IMR-90 (cell line): ENCODE measurements at regions not wholly inside any gene's neighbourhood (a gene's known extent, or its start where the extent isn't known, plus 50 kb on each side); places are given as distances from the start of the nearest gene placed in this dataset.

Source experiments
- MAFK ChIP-seq: IDR thresholded peaks from 2 replicates; pipeline ENCODE4 v1.6.1; 2012; ENCODE audit warnings: low read depth, low read length, improper control_type of control experiment
- MXI1 ChIP-seq: IDR thresholded peaks from 2 replicates; pipeline ENCODE4 v1.6.1; 2012; ENCODE audit warnings: low read depth, mild to moderate bottlenecking, low read length, moderate library complexity, borderline replicate concordance
- POLR2A ChIP-seq: IDR thresholded peaks from 2 replicates; pipeline ENCODE4 v1.6.1; 2012; ENCODE audit warnings: mild to moderate bottlenecking, low read depth, low read length
- RAD21 ChIP-seq: IDR thresholded peaks from 2 replicates; pipeline ENCODE4 v1.6.1; 2012; ENCODE audit warnings: low read length, improper control_type of control experiment
- TF ChIP-seq, protein P1 (sequence below): conservative IDR thresholded peaks from 2 replicates; pipeline ENCODE4 v1.5.1; 2012; ENCODE audit warnings: mild to moderate bottlenecking, low read depth, low read length, improper control_type of control experiment

DNA sequence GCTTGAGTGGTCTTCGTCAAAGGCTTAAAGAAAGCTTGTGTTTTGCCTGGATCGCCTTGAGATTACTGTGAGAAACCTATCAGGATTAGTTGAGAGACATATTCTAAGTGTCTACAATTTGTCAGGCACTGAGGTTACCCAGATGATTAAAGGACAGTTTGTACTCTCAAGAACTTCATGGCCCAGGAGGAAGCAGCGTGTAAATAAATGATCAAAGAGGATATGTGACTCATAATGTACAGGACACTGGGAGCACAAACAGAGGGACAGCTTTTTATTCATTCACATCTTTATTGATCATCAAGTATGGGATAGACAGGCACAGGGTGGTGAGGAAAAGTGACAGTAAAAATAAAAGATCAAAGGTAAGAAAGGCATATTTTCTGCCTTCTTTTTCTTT is 152.6 kb upstream of the FSHR start:
- TF ChIP-seq RAD21 (no peak), MXI1 (no peak), POLR2A (no peak), MAFK (no peak)
- TF ChIP-seq, protein P1, sequence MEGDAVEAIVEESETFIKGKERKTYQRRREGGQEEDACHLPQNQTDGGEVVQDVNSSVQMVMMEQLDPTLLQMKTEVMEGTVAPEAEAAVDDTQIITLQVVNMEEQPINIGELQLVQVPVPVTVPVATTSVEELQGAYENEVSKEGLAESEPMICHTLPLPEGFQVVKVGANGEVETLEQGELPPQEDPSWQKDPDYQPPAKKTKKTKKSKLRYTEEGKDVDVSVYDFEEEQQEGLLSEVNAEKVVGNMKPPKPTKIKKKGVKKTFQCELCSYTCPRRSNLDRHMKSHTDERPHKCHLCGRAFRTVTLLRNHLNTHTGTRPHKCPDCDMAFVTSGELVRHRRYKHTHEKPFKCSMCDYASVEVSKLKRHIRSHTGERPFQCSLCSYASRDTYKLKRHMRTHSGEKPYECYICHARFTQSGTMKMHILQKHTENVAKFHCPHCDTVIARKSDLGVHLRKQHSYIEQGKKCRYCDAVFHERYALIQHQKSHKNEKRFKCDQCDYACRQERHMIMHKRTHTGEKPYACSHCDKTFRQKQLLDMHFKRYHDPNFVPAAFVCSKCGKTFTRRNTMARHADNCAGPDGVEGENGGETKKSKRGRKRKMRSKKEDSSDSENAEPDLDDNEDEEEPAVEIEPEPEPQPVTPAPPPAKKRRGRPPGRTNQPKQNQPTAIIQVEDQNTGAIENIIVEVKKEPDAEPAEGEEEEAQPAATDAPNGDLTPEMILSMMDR = no peak
